ENCODE measurements at regions not wholly inside any gene's neighbourhood (a gene's known extent, or its start where the extent isn't known, plus 50 kb on each side); places are given as distances from the start of the nearest gene placed in this dataset.

DNA sequence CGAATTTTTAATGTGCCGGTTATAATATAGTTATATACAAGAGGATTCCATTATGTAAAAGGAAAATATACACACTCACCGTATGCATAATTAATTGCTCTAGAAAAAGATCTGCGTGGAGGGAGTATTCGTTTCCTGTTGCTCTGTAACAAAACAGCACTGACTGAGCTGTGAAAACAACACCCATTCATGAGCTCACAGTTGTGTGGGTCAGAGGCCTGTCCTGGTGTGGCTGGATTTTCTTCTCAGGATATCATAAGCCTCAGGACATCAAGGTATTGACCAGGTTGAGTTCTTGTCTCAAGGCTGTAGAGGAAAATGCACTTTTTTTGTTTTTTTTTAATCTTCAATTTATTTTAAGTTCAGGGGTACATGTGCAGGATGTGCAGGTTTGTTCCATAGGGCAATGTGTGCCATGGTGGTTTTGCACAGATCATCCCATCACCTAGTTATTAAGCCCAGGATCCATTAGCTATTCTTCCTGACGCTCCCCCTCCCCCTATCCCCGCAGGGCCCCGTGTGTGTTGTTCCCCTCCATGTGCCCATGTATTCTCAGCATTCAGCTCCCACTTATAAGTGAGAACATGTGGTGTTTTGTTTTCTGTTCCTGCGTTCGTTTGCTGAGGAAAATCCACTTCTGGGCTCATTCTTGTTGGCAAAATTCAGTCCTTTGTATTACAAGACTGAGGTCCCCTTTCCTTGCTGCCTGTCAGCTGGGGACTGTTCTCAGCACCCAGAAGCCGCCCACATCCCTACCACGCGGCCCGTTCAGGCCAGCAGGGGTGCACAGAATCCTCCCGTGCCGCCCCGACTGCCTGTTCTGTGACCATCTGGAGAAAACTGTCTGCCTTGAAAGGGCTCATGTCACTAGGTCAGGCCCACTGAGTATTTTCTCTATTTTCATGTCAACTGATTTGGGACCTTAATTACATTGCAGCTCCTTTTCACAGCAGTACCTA lies 87.4 kb upstream of the ERRFI1 start:
- Histone ChIP-seq H3K9ac (ENCODE audit: low read length in 5 of 5) (no peak overlapping the region), H3K4me1 (ENCODE audit: control insufficient read depth in 5 of 5, insufficient read depth in 5 of 5, low read length in 5 of 5) (peaks cover 2 to 37% (median 36%) of the 10 kb centered on the region in 5 donors), H3K9me3 (ENCODE audit: control insufficient read depth in 5 of 5, low read length in 5 of 5) (peaks cover 0 to 3% (median 0%) of the 10 kb centered on the region in 5 donors), H3K27ac (ENCODE audit: low read depth, low read length) (no peak overlapping the region), H3K27me3 (ENCODE audit: control insufficient read depth in 5 of 5, insufficient read depth in 4 of 5, low read length in 5 of 5) (no peaks in the 10 kb centered on the region), H3K4me3 (ENCODE audit: low read depth in 1 of 5, low read length in 5 of 5) (peak overlapping the region in 1 of 5 donors; percentile 1), H3K36me3 (ENCODE audit: control insufficient read depth in 5 of 5, insufficient read depth in 5 of 5, low read length in 5 of 5) (no peaks in the 10 kb centered on the region)

DNA sequence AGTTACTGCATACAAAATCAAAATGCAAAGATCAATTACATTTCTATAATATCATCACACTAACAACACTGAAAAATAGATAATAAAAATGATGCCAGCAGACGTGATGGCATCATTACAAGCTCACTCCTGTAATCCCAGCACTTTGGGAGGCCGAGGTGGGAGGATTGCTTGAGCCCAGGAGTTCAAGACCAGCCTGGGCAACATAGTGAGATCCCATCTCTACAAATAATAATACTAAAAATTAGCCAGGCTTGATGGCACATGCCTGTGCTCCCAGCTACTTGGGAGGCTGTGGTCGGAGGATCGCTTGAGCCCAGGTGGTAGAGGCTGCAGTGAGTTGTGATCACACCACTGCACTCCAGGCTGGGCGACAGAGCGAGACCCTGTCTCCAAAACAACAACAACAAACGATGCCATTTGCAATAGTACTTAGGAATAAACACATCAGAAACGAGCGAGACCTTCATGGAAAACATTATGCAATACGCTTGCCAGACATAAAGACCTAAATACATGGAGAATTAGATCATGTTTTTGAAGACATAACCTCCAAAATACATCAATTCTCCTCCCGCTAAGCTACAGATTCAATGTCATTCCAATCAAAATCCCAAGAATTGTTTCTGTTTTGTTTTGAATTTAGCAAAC lies 86.6 kb upstream of the ERRFI1 start:
- peaks cover 0 to 3% (median 0%) of the 10 kb centered on the region in 5 donors for H3K9me3 ChIP-seq (ENCODE audit: control insufficient read depth in 5 of 5, low read length in 5 of 5)
- no peaks in the 10 kb centered on the region for H3K36me3 ChIP-seq (ENCODE audit: control insufficient read depth in 5 of 5, insufficient read depth in 5 of 5, low read length in 5 of 5)
- no peak overlapping the region for H3K27ac ChIP-seq (ENCODE audit: low read depth, low read length)
- no peaks in the 10 kb centered on the region for H3K27me3 ChIP-seq (ENCODE audit: control insufficient read depth in 5 of 5, insufficient read depth in 4 of 5, low read length in 5 of 5)
- no peak overlapping the region for H3K9ac ChIP-seq (ENCODE audit: low read length in 5 of 5)
- H3K4me1 ChIP-seq (ENCODE audit: control insufficient read depth in 5 of 5, insufficient read depth in 5 of 5, low read length in 5 of 5) = peaks cover 2 to 29% (median 28%) of the 10 kb centered on the region in 5 donors
- peak overlapping the region in 1 of 5 donors; percentile 1 for H3K4me3 ChIP-seq (ENCODE audit: low read depth in 1 of 5, low read length in 5 of 5)

DNA sequence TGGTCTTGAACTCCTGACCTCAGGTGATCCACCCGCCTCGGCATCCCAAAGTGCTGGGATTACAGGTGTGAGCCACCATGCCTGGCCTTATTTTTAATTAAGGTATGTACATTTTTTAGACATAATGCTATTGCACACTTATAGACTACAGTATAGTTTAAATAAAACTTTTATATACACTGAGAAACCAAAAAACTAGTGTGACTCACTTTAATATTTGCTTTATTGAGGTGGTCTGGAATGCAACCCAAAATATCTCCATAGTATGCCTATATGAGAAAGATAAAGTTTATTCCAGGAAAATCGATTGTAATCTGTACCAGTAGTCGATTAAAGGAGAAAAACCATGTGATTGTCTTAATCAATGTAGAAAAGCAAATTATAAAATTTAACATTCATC lies 85.5 kb upstream of the ERRFI1 start:
- H3K9me3 ChIP-seq (ENCODE audit: control insufficient read depth in 5 of 5, low read length in 5 of 5) = peaks cover 0 to 3% (median 0%) of the 10 kb centered on the region in 5 donors
- no peak overlapping the region for H3K4me3 ChIP-seq (ENCODE audit: low read depth in 1 of 5, low read length in 5 of 5)
- no peaks in the 10 kb centered on the region for H3K27me3 ChIP-seq (ENCODE audit: control insufficient read depth in 5 of 5, insufficient read depth in 4 of 5, low read length in 5 of 5)
- H3K9ac ChIP-seq (ENCODE audit: low read length in 5 of 5) = no peak overlapping the region
- no peak overlapping the region for H3K27ac ChIP-seq (ENCODE audit: low read depth, low read length)
- peaks cover 2 to 20% (median 19%) of the 10 kb centered on the region in 5 donors for H3K4me1 ChIP-seq (ENCODE audit: control insufficient read depth in 5 of 5, insufficient read depth in 5 of 5, low read length in 5 of 5)
- H3K36me3 ChIP-seq (ENCODE audit: control insufficient read depth in 5 of 5, insufficient read depth in 5 of 5, low read length in 5 of 5) = no peaks in the 10 kb centered on the region

DNA sequence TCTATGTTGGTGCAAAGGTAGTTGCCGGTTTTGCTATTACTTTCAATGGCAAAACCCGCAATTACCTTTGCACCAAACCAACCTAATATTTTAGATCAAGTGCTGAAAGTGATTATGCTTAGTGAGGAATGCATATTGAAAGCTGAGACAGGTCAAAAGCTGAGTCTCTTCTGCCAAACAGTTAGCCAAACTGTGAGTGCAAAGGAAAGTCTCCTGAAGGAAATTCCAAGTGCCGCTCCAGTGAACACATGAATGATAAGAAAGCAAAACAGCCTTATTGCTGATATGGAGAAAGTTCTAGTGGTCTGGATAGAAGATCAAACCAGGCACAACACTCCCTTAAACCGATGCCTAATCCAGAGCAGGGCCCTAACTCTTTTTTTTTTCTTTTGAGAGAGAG lies 83.1 kb upstream of the ERRFI1 start:
- peaks cover 0 to 3% (median 0%) of the 10 kb centered on the region in 5 donors for H3K9me3 ChIP-seq (ENCODE audit: control insufficient read depth in 5 of 5, low read length in 5 of 5)
- H3K9ac ChIP-seq (ENCODE audit: low read length in 5 of 5) = no peak overlapping the region
- H3K27me3 ChIP-seq (ENCODE audit: control insufficient read depth in 5 of 5, insufficient read depth in 4 of 5, low read length in 5 of 5) = no peaks in the 10 kb centered on the region
- no peak overlapping the region for H3K27ac ChIP-seq (ENCODE audit: low read depth, low read length)
- H3K4me3 ChIP-seq (ENCODE audit: low read depth in 1 of 5, low read length in 5 of 5) = no peak overlapping the region
- no peaks in the 10 kb centered on the region for H3K36me3 ChIP-seq (ENCODE audit: control insufficient read depth in 5 of 5, insufficient read depth in 5 of 5, low read length in 5 of 5)
- H3K4me1 ChIP-seq (ENCODE audit: control insufficient read depth in 5 of 5, insufficient read depth in 5 of 5, low read length in 5 of 5) = peaks cover 0 to 12% (median 9%) of the 10 kb centered on the region in 5 donors

DNA sequence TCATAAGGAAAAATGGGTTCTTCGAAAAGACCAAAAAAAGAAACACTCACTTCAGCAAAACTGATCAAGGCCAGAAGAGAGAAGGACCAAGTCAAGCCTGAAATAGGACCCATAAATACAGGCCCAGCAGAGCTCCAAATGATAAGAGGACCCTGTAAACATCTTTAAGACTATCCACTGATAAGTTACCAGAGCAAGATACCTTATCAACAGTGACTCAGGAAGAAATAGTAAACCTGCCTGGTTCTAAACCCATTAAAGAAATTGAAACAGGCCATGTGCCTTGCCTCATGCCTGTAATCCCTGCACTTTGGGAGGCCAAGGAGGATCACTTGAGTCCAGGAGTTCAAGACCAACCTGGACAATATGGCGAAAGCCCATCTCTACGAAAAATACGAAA lies 81.8 kb upstream of the ERRFI1 start:
- Histone ChIP-seq H3K36me3 (ENCODE audit: control insufficient read depth in 5 of 5, insufficient read depth in 5 of 5, low read length in 5 of 5) (no peaks in the 10 kb centered on the region), H3K27me3 (ENCODE audit: control insufficient read depth in 5 of 5, insufficient read depth in 4 of 5, low read length in 5 of 5) (no peaks in the 10 kb centered on the region), H3K9me3 (ENCODE audit: control insufficient read depth in 5 of 5, low read length in 5 of 5) (peaks cover 0 to 3% (median 0%) of the 10 kb centered on the region in 5 donors), H3K4me1 (ENCODE audit: control insufficient read depth in 5 of 5, insufficient read depth in 5 of 5, low read length in 5 of 5) (peaks cover 0 to 4% (median 2%) of the 10 kb centered on the region in 5 donors), H3K9ac (ENCODE audit: low read length in 5 of 5) (no peak overlapping the region), H3K4me3 (ENCODE audit: low read depth in 1 of 5, low read length in 5 of 5) (no peak overlapping the region), H3K27ac (ENCODE audit: low read depth, low read length) (no peak overlapping the region)

DNA sequence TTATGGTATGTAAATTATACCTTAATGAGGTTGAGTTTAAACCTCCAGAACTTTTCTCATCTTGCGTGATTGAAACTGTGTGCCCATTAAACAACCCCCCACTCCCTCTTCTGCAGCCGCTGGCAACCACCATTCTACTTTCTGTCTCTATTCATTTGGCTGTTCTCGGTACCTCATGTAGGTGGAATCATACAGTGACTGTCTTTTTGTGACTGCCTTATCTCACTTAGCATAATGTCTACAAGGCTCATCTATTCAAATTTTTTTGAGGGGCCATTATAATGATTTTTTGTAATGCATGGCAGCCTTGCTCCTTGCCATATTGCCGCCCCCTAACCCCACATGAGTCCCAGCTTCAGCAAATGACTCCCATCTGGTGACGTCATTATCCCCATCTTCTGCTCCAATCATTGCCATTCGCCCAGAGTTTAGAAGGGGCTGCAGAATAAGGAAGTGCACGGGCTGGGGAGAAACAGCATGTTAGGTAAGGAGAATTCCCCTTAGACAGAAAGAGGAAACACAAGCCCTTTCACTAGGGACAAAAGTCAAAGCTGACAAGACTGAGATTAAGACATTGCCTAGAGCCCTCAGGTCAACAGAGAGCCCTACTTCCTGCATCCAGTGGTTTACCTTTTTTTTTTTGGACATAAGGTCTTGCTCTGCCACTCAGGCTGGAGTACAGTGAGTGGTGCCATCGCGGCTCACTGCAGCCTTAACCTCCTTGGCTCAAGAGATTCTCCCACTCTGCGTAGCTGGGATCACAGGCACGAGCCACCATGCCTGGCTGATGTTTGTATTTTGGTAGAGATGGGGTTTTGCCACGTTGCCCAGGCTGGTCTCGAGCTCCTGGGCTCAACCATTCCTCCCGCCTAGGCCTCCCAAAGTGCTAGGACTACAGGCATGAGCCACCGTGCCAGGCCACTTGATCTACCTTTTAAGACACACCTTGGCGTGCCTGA lies 78.4 kb upstream of the ERRFI1 start:
- H3K9ac ChIP-seq (ENCODE audit: low read length in 5 of 5) = no peak overlapping the region
- no peak overlapping the region for H3K27ac ChIP-seq (ENCODE audit: low read depth, low read length)
- H3K27me3 ChIP-seq (ENCODE audit: control insufficient read depth in 5 of 5, insufficient read depth in 4 of 5, low read length in 5 of 5) = no peaks in the 10 kb centered on the region
- peaks cover 0 to 4% (median 0%) of the 10 kb centered on the region in 5 donors for H3K4me1 ChIP-seq (ENCODE audit: control insufficient read depth in 5 of 5, insufficient read depth in 5 of 5, low read length in 5 of 5)
- H3K9me3 ChIP-seq (ENCODE audit: control insufficient read depth in 5 of 5, low read length in 5 of 5) = no peaks in the 10 kb centered on the region
- no peak overlapping the region for H3K4me3 ChIP-seq (ENCODE audit: low read depth in 1 of 5, low read length in 5 of 5)
- no peaks in the 10 kb centered on the region for H3K36me3 ChIP-seq (ENCODE audit: control insufficient read depth in 5 of 5, insufficient read depth in 5 of 5, low read length in 5 of 5)

DNA sequence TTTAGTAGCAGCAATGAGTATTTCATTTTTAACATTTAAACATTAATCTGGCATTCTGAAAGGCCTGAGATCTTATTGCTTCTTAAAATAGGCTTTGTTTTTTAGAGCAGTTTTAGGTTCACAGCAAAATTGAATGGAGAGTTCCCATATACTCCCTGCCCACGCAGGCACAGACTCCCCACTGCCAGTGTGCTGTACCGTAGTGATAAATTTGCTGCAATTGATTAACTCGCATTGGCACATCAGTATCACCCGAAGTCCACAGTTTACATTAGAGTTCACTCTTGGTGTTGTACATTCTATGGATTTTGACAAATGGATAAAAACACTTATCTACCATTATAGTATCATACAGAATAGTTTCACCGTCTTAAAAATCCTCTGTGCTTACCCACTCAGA lies 71.8 kb upstream of the ERRFI1 start:
- H3K4me3 ChIP-seq (ENCODE audit: low read depth in 1 of 5, low read length in 5 of 5) = no peak overlapping the region
- peak overlapping the region; percentile 80 for H3K27ac ChIP-seq (ENCODE audit: low read depth, low read length)
- no peaks in the 10 kb centered on the region for H3K9me3 ChIP-seq (ENCODE audit: control insufficient read depth in 5 of 5, low read length in 5 of 5)
- H3K36me3 ChIP-seq (ENCODE audit: control insufficient read depth in 5 of 5, insufficient read depth in 5 of 5, low read length in 5 of 5) = no peaks in the 10 kb centered on the region
- peaks cover 0 to 24% (median 18%) of the 10 kb centered on the region in 5 donors for H3K4me1 ChIP-seq (ENCODE audit: control insufficient read depth in 5 of 5, insufficient read depth in 5 of 5, low read length in 5 of 5)
- no peaks in the 10 kb centered on the region for H3K27me3 ChIP-seq (ENCODE audit: control insufficient read depth in 5 of 5, insufficient read depth in 4 of 5, low read length in 5 of 5)
- H3K9ac ChIP-seq (ENCODE audit: low read length in 5 of 5) = peak overlapping the region in 1 of 5 donors; percentile 67

DNA sequence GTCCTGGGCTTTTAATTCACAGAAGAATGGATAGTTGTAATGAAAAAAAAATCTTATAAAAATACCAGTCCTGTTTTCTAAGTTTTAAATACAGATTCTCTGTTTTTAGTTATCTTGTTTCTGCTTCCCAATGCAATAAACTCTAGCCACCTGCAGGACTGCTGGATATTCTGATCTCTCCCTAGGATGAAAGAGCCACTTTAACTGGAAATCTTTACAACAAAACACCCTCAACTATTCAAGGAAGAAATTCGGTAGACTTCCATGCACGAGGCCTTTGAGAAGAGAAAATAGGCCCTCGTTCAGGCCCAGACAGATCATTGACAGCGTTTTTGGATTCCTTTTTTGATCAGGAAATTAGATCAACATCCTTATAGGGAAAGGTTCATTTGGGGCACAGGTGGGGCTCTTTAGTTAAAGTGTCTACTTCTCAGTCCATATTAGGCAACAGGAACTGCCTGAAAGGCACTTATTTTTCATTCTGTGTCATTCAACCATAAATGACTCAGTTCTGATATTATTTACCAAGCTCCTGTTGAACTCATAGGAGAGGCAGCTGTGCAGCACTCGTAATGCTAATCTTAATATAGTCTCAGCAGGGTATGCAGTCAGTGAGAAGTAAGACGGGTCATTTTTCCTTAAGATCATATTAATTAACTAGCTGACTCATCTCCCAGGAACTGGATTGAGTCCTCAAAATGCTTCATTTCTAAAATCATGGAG lies 71.1 kb upstream of the ERRFI1 start:
- Histone ChIP-seq H3K4me1 (ENCODE audit: control insufficient read depth in 5 of 5, insufficient read depth in 5 of 5, low read length in 5 of 5) (peaks cover 0 to 24% (median 18%) of the 10 kb centered on the region in 5 donors), H3K36me3 (ENCODE audit: control insufficient read depth in 5 of 5, insufficient read depth in 5 of 5, low read length in 5 of 5) (no peaks in the 10 kb centered on the region), H3K4me3 (ENCODE audit: low read depth in 1 of 5, low read length in 5 of 5) (no peak overlapping the region), H3K27ac (ENCODE audit: low read depth, low read length) (peak overlapping the region; percentile 80), H3K27me3 (ENCODE audit: control insufficient read depth in 5 of 5, insufficient read depth in 4 of 5, low read length in 5 of 5) (no peaks in the 10 kb centered on the region), H3K9me3 (ENCODE audit: control insufficient read depth in 5 of 5, low read length in 5 of 5) (no peaks in the 10 kb centered on the region), H3K9ac (ENCODE audit: low read length in 5 of 5) (peak overlapping the region in 2 of 5 donors; percentile 8 to 67)
